ENCODE measurements at regions not wholly inside any gene's neighbourhood (a gene's known extent, or its start where the extent isn't known, plus 50 kb on each side); places are given as distances from the start of the nearest gene placed in this dataset.

- CTCF ChIA-PET, result no interaction called here
- no TSS peak for BruUV-seq (replicated peaks)
- intact Hi-C loops (cut with micrococcal nuclease; ENCODE audit: unreplicated experiment), result no loop called here
- no peak for DNase-seq
- no peaks in the 10 kb centered on the region for H3K9me3 Mint-ChIP-seq (ENCODE audit: low read depth, unreplicated experiment)
- H3K4me1 Mint-ChIP-seq (ENCODE audit: low read depth, unreplicated experiment), result peaks cover 8% of the 10 kb centered on the region
- no peak overlapping the region for H3K4me3 Mint-ChIP-seq (ENCODE audit: low read depth, unreplicated experiment)
- H3K27me3 Mint-ChIP-seq (ENCODE audit: unreplicated experiment), result no peaks in the 10 kb centered on the region
- H3K36me3 Mint-ChIP-seq (ENCODE audit: insufficient read depth, unreplicated experiment), result no peaks in the 10 kb centered on the region
- no peak for TF ChIP-seq CTCF (IDR thresholded peaks at IDR 0.05; ENCODE audit: unreplicated experiment)
- H3K27ac Mint-ChIP-seq (ENCODE audit: unreplicated experiment), result no peak overlapping the region
Measured at GRCh38 chr3:34183611-34184340, 385.3 kb downstream of the PDCD6IP start.

GRCh38 chr3:34185301-34185700 lies 386.9 kb downstream of the PDCD6IP start:
- Mint-ChIP-seq H3K36me3 (ENCODE audit: insufficient read depth, unreplicated experiment) (no peaks in the 10 kb centered on the region), H3K27me3 (ENCODE audit: unreplicated experiment) (no peaks in the 10 kb centered on the region), H3K4me1 (ENCODE audit: low read depth, unreplicated experiment) (peaks cover 8% of the 10 kb centered on the region), H3K4me3 (ENCODE audit: low read depth, unreplicated experiment) (no peak overlapping the region), H3K27ac (ENCODE audit: unreplicated experiment) (no peak overlapping the region), H3K9me3 (ENCODE audit: low read depth, unreplicated experiment) (peaks cover 3% of the 10 kb centered on the region)
- TF ChIP-seq CTCF (IDR thresholded peaks at IDR 0.05; ENCODE audit: unreplicated experiment), result no peak
- peak; percentile 4 for DNase-seq
- no TSS peak for BruUV-seq (replicated peaks)
- intact Hi-C loops (cut with micrococcal nuclease; ENCODE audit: unreplicated experiment), result no loop called here
- CTCF ChIA-PET, result no interaction called here

GRCh38 chr3:34189133-34189532 lies 390.7 kb downstream of the PDCD6IP start:
- H3K4me3 Mint-ChIP-seq (ENCODE audit: low read depth, unreplicated experiment), result no peak overlapping the region
- no peaks in the 10 kb centered on the region for H3K36me3 Mint-ChIP-seq (ENCODE audit: insufficient read depth, unreplicated experiment)
- BruUV-seq (replicated peaks), result no TSS peak
- H3K27ac Mint-ChIP-seq (ENCODE audit: unreplicated experiment), result no peak overlapping the region
- CTCF ChIA-PET, result no interaction called here
- no peaks in the 10 kb centered on the region for H3K27me3 Mint-ChIP-seq (ENCODE audit: unreplicated experiment)
- peaks cover 8% of the 10 kb centered on the region for H3K4me1 Mint-ChIP-seq (ENCODE audit: low read depth, unreplicated experiment)
- intact Hi-C loops (cut with micrococcal nuclease; ENCODE audit: unreplicated experiment), result no loop called here
- TF ChIP-seq CTCF (IDR thresholded peaks at IDR 0.05; ENCODE audit: unreplicated experiment), result no peak
- H3K9me3 Mint-ChIP-seq (ENCODE audit: low read depth, unreplicated experiment), result peaks cover 3% of the 10 kb centered on the region
- no peak for DNase-seq

GRCh38 chr3:34196914-34197313 lies 398.5 kb downstream of the PDCD6IP start:
- TF ChIP-seq CTCF (IDR thresholded peaks at IDR 0.05; ENCODE audit: unreplicated experiment), result no peak
- H3K27me3 Mint-ChIP-seq (ENCODE audit: unreplicated experiment), result no peaks in the 10 kb centered on the region
- no peak overlapping the region for H3K4me3 Mint-ChIP-seq (ENCODE audit: low read depth, unreplicated experiment)
- DNase-seq, result no peak
- no TSS peak for BruUV-seq (replicated peaks)
- CTCF ChIA-PET, result no interaction called here
- peaks cover 10% of the 10 kb centered on the region for H3K4me1 Mint-ChIP-seq (ENCODE audit: low read depth, unreplicated experiment)
- H3K36me3 Mint-ChIP-seq (ENCODE audit: insufficient read depth, unreplicated experiment), result no peaks in the 10 kb centered on the region
- intact Hi-C loops (cut with micrococcal nuclease; ENCODE audit: unreplicated experiment), result no loop called here
- no peaks in the 10 kb centered on the region for H3K9me3 Mint-ChIP-seq (ENCODE audit: low read depth, unreplicated experiment)
- no peak overlapping the region for H3K27ac Mint-ChIP-seq (ENCODE audit: unreplicated experiment)

All from Calu3 (cell line).